ENCODE measurements at regions not wholly inside any gene's neighbourhood (a gene's known extent, or its start where the extent isn't known, plus 50 kb on each side); places are given as distances from the start of the nearest gene placed in this dataset.

GRCh38 chr10:31192475-31192874 lies 126.5 kb upstream of the ZEB1 start:
- Histone ChIP-seq H3K4me1 (ENCODE audit: control insufficient read depth in 1 of 2, insufficient read depth in 2 of 2, low read depth in 1 of 2, low read length in 1 of 2) (peaks cover 0 to 4% of the 10 kb centered on the region in 2 experiments; a peak in 1 of 4 replicates), H3K36me3 (replicated peaks in 1 of 2; ENCODE audit: control insufficient read depth in 1 of 2, insufficient read depth in 2 of 2, low read length in 1 of 2) (no peaks in the 10 kb centered on the region), H3F3A (replicated peaks; ENCODE audit: insufficient read depth) (no peaks in the 10 kb centered on the region), H3K9me2 (no peaks in the 10 kb centered on the region), H3K27ac (ENCODE audit: low read depth in 2 of 2, low read length in 1 of 2) (no peak overlapping the region), H3K79me2 (ENCODE audit: insufficient read depth) (no peaks in the 10 kb centered on the region), H3K9ac (no peak overlapping the region), H4K20me1 (ENCODE audit: insufficient read depth) (no peaks in the 10 kb centered on the region), H3K9me3 (no peaks in the 10 kb centered on the region), H3K4me3 (ENCODE audit: low read depth in 2 of 2, low read length in 1 of 2) (no peak overlapping the region), H3K4me2 (no peak overlapping the region), H2AFZ (ENCODE audit: low read depth) (no peak overlapping the region), H3K27me3 (ENCODE audit: insufficient read depth) (no peaks in the 10 kb centered on the region)
- TF ChIP-seq TEAD4 (IDR thresholded peaks at IDR 0.05; ENCODE audit: borderline replicate concordance, insufficient read depth) (no peak), FOXJ3 (CRISPR knock-in tag; IDR thresholded peaks at IDR 0.05) (no peak), MXI1 (IDR thresholded peaks at IDR 0.05; ENCODE audit: low read depth, low read length) (no peak), SIN3A (IDR thresholded peaks at IDR 0.05; ENCODE audit: borderline replicate concordance, low read depth, low read length) (no peak), RFX5 (IDR thresholded peaks at IDR 0.05; ENCODE audit: low read length) (no peak)
- TF ChIP-seq, protein P1, sequence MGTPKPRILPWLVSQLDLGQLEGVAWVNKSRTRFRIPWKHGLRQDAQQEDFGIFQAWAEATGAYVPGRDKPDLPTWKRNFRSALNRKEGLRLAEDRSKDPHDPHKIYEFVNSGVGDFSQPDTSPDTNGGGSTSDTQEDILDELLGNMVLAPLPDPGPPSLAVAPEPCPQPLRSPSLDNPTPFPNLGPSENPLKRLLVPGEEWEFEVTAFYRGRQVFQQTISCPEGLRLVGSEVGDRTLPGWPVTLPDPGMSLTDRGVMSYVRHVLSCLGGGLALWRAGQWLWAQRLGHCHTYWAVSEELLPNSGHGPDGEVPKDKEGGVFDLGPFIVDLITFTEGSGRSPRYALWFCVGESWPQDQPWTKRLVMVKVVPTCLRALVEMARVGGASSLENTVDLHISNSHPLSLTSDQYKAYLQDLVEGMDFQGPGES (IDR thresholded peaks at IDR 0.05; ENCODE audit: low read depth, low read length), result no peak
- TF ChIP-seq, protein P2, sequence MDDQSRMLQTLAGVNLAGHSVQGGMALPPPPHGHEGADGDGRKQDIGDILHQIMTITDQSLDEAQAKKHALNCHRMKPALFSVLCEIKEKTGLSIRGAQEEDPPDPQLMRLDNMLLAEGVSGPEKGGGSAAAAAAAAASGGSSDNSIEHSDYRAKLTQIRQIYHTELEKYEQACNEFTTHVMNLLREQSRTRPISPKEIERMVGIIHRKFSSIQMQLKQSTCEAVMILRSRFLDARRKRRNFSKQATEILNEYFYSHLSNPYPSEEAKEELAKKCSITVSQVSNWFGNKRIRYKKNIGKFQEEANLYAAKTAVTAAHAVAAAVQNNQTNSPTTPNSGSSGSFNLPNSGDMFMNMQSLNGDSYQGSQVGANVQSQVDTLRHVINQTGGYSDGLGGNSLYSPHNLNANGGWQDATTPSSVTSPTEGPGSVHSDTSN (IDR thresholded peaks at IDR 0.05), result no peak
- DNase-seq, result no peak
- CTCF ChIA-PET, result interaction anchor here (1.1 kb wide), 1 partner anchor 10 kb away, joined by 3 read pairs; no protein-coding TSS in a partner anchor
- WGBS (ENCODE audit: low lambda C conversion rate), result 62% methylated on average over 6 of the region's 6 CpGs
- POLR2A ChIA-PET, result no interaction called here

- Histone ChIP-seq H3K27me3 (ENCODE audit: insufficient read depth) (no peaks in the 10 kb centered on the region), H4K20me1 (ENCODE audit: insufficient read depth) (no peaks in the 10 kb centered on the region), H3K9me2 (no peaks in the 10 kb centered on the region), H3K4me2 (no peak overlapping the region), H3K79me2 (ENCODE audit: insufficient read depth) (no peaks in the 10 kb centered on the region), H3K9ac (no peak overlapping the region), H3K27ac (ENCODE audit: low read depth in 2 of 2, low read length in 1 of 2) (no peak overlapping the region), H3K9me3 (no peaks in the 10 kb centered on the region), H3K4me3 (ENCODE audit: low read depth in 2 of 2, low read length in 1 of 2) (no peak overlapping the region), H3K36me3 (replicated peaks in 1 of 2; ENCODE audit: control insufficient read depth in 1 of 2, insufficient read depth in 2 of 2, low read length in 1 of 2) (no peaks in the 10 kb centered on the region), H2AFZ (ENCODE audit: low read depth) (no peak overlapping the region), H3F3A (replicated peaks; ENCODE audit: insufficient read depth) (no peaks in the 10 kb centered on the region), H3K4me1 (ENCODE audit: control insufficient read depth in 1 of 2, insufficient read depth in 2 of 2, low read depth in 1 of 2, low read length in 1 of 2) (peaks cover 0 to 4% of the 10 kb centered on the region in 2 experiments; a peak in 1 of 4 replicates)
- 59% methylated on average over 4 of the region's 4 CpGs for WGBS (ENCODE audit: low lambda C conversion rate)
- ChIA-PET CTCF (no interaction called here), POLR2A (no interaction called here)
- no peak for TF ChIP-seq ELF1 (IDR thresholded peaks at IDR 0.05)
- TF ChIP-seq TAF1 (IDR thresholded peaks at IDR 0.05; ENCODE audit: borderline replicate concordance, low read depth, low read length), result no peak
- TF ChIP-seq USF1 (IDR thresholded peaks at IDR 0.05; ENCODE audit: borderline replicate concordance, low read depth), result no peak
- TF ChIP-seq RAD21 (IDR thresholded peaks at IDR 0.05; ENCODE audit: low read length), result no peak
- TF ChIP-seq RFX5 (IDR thresholded peaks at IDR 0.05; ENCODE audit: low read length), result no peak
- no peak for TF ChIP-seq FOXJ3 (CRISPR knock-in tag; IDR thresholded peaks at IDR 0.05)
- TF ChIP-seq FOSL2 (IDR thresholded peaks at IDR 0.05; ENCODE audit: borderline replicate concordance, low read depth), result no peak
- no peak for TF ChIP-seq ZBTB33 (IDR thresholded peaks at IDR 0.05; ENCODE audit: borderline replicate concordance, low read depth)
- peak; percentile 41 for DNase-seq
Observed at GRCh38 chr10:31194986-31195385, 124.0 kb upstream of the ZEB1 start.
